ENCODE measurements at regions not wholly inside any gene's neighbourhood (a gene's known extent, or its start where the extent isn't known, plus 50 kb on each side); places are given as distances from the start of the nearest gene placed in this dataset.

DNA sequence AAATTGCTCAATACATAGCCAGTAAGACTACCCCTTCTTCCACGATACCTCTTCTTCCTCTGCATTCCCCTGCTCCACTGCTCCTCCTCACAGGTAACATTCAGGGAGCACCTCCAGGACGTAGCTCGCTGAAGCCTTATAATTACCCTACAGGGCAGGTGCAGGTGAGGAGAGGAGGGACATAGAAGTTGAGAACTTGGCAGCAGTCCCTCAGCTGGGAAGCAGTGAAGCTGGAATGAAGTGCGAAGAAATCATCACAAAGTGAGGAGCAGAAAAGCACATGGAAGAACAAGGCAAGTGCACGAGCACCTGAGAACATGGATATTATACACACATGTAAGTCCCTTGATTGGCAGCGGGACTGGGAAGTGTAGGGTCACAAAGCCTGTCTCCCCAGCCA is 118.2 kb downstream of the HSD17B3 start:
- DNase-seq = no peak
- in situ Hi-C loops (cut with HindIII; ENCODE audit: low pct_ligation_motif_present, low pct_unique_long_range_greater_than_20kb, low sequenced_read_pairs) = no loop called here

DNA sequence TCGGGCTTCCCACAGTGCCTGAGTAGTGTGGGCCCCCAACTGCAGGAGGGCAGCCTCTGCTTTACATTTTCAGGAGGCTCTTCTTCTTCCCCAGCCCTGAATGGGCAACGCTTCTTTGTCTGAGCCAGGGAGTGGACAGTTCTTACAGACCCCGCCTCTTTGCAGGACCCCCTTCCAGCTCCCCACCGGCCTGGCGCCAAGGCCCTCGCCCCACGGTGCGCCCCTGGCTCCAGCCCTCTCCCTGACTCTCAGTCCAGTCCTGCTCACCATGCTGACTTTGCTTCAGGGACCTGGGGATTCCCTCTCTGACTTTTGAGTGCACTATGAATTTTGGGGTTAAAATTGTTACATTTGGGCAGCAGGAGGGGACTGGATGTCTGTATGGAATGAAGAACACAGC is 123.8 kb downstream of the HSD17B3 start:
- in situ Hi-C loops (cut with HindIII; ENCODE audit: low pct_ligation_motif_present, low pct_unique_long_range_greater_than_20kb, low sequenced_read_pairs) = no loop called here
- DNase-seq = no peak

DNA sequence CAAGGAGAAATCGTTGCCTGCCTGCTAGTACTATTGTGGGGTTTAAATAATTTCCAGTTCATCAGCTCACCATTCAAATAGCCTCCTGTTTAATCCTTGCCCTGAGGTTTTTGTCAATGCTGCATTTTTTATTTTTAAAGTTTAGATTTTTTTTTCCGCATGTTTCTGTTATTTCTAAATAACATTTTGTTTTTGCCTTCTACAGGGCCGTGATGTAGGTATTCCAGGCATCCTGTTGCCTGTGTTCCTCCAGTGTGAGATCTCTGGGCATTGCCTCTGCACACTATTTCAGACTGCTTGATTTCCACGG is 124.3 kb downstream of the HSD17B3 start:
- in situ Hi-C loops (cut with HindIII; ENCODE audit: low pct_ligation_motif_present, low pct_unique_long_range_greater_than_20kb, low sequenced_read_pairs) = no loop called here
- DNase-seq = no peak

GRCh38 chr9:96177005-96177718 is 124.8 kb downstream of the HSD17B3 start:
- peak; percentile 2 for DNase-seq
- in situ Hi-C loops (cut with HindIII; ENCODE audit: low pct_ligation_motif_present, low pct_unique_long_range_greater_than_20kb, low sequenced_read_pairs) = no loop called here

- DNase-seq = no peak
- in situ Hi-C loops (cut with HindIII; ENCODE audit: low pct_ligation_motif_present, low pct_unique_long_range_greater_than_20kb, low sequenced_read_pairs) = no loop called here
Observed at GRCh38 chr9:96175796-96176195, 126.2 kb downstream of the HSD17B3 start.

- DNase-seq = no peak
Observed at GRCh38 chr9:96175001-96175400, 127.0 kb downstream of the HSD17B3 start.

GRCh38 chr9:96174371-96174770 is 127.6 kb downstream of the HSD17B3 start:
- in situ Hi-C loops (cut with HindIII; ENCODE audit: low pct_ligation_motif_present, low pct_unique_long_range_greater_than_20kb, low sequenced_read_pairs) = no loop called here
- no peak for DNase-seq

More at GRCh38 chr9:96175001-96175400, 127.0 kb downstream of the HSD17B3 start:
- in situ Hi-C loops (cut with HindIII; ENCODE audit: low pct_ligation_motif_present, low pct_unique_long_range_greater_than_20kb, low sequenced_read_pairs) = no loop called here

DNA sequence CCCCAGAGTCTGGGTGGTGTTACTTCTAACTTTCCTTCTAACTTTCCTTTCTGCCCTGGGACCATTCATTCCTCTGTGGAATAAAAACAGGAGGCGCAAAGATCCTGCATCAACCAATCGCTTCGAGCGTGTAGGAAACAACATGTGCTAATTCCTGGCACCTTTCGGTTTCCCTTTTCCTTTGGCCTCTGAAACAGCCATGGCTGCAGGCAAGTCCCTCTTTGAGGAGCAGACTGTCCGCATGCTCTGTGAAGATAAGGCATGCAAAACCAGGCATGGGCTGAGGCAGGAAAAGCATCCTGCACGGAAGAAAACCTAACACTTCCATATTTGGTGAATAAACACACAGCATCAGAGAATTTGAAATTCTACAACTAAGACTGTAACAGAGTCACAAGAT is 128.3 kb downstream of the HSD17B3 start:
- in situ Hi-C loops (cut with HindIII; ENCODE audit: low pct_ligation_motif_present, low pct_unique_long_range_greater_than_20kb, low sequenced_read_pairs) = no loop called here
- DNase-seq = no peak

DNA sequence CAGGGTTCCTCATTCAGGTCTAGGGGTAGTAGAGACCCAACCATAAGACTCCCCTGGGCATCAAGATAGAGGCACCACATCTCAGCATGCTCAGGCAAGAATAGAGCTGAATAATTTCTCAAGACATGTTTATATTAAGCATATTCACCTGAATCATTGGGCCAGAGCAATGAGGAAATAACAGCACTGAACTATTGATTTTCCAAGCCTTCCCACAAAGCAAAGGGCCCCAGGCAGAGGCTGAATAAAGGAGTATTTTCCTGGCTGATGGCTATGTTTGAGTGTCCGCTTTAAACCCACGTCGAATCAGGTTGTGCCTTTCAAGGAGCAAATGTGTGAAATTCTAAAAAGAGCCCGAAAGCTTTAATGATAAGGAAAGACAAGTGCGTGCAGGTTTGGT is 129.2 kb downstream of the HSD17B3 start:
- in situ Hi-C loops (cut with HindIII; ENCODE audit: low pct_ligation_motif_present, low pct_unique_long_range_greater_than_20kb, low sequenced_read_pairs) = no loop called here

GRCh38 chr9:96171728-96172127 is 130.2 kb downstream of the HSD17B3 start:
- DNase-seq = no peak
- in situ Hi-C loops (cut with HindIII; ENCODE audit: low pct_ligation_motif_present, low pct_unique_long_range_greater_than_20kb, low sequenced_read_pairs) = no loop called here

More for the DNA sequence above, 129.2 kb downstream of the HSD17B3 start:
- DNase-seq = no peak

GRCh38 chr9:96169901-96170300 is 132.1 kb downstream of the HSD17B3 start:
- in situ Hi-C loops (cut with HindIII; ENCODE audit: low pct_ligation_motif_present, low pct_unique_long_range_greater_than_20kb, low sequenced_read_pairs) = no loop called here
- no peak for DNase-seq

DNA sequence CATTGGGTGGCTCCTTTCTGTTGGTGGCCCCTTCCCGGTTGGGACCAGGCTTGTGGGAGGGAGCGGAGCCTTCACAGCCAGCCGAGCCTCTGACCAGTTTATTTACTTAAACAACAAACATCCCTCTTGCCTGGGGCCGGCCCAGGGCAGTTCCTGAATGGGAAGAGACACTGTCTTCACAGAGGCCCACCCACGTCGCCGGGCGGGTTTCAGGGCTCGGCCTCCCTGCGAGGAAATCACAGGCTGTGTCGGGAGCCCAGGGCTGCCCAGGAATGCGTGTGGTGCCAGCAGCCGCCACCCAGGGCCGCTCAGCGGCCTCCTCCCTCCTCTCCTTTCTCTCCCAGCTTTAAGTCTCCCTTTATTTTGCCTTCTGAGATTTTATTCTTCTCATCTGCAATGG is 132.5 kb downstream of the HSD17B3 start:
- no peak for DNase-seq
- in situ Hi-C loops (cut with HindIII; ENCODE audit: low pct_ligation_motif_present, low pct_unique_long_range_greater_than_20kb, low sequenced_read_pairs) = no loop called here

- in situ Hi-C loops (cut with HindIII; ENCODE audit: low pct_ligation_motif_present, low pct_unique_long_range_greater_than_20kb, low sequenced_read_pairs) = no loop called here
- no peak for DNase-seq
Observed at GRCh38 chr9:96168882-96169281, 133.1 kb downstream of the HSD17B3 start.

DNA sequence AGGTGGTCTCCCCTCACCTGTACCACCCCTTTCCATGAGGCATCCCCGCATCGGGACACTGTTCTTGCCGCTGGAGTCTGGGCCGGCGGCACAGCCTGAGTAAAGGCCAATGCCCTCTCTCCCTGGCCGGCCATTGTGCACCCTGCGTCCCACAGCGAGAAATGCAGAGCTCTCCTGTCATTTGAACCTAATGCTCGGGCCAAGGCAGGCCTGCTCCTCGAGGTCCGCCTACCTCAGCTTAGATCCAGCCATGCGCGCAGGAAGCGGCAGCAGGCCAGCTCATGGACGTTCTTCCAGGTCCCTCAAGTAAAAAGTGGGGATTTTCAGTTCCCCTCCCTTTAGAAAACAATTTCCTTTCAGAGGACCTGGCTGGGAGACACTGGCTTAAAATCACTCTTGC is 135.0 kb downstream of the HSD17B3 start:
- no peak for DNase-seq
- in situ Hi-C loops (cut with HindIII; ENCODE audit: low pct_ligation_motif_present, low pct_unique_long_range_greater_than_20kb, low sequenced_read_pairs) = no loop called here

- no peak for DNase-seq
- in situ Hi-C loops (cut with HindIII; ENCODE audit: low pct_ligation_motif_present, low pct_unique_long_range_greater_than_20kb, low sequenced_read_pairs) = no loop called here
Observed at GRCh38 chr9:96164268-96164683, 137.7 kb downstream of the HSD17B3 start.

- DNase-seq = no peak
- in situ Hi-C loops (cut with HindIII; ENCODE audit: low pct_ligation_motif_present, low pct_unique_long_range_greater_than_20kb, low sequenced_read_pairs) = no loop called here
Observed at GRCh38 chr9:96163712-96164111, 138.3 kb downstream of the HSD17B3 start.

GRCh38 chr9:96163161-96163560 is 138.8 kb downstream of the HSD17B3 start:
- in situ Hi-C loops (cut with HindIII; ENCODE audit: low pct_ligation_motif_present, low pct_unique_long_range_greater_than_20kb, low sequenced_read_pairs) = no loop called here

GRCh38 chr9:96161819-96162218 is 140.2 kb downstream of the HSD17B3 start:
- in situ Hi-C loops (cut with HindIII; ENCODE audit: low pct_ligation_motif_present, low pct_unique_long_range_greater_than_20kb, low sequenced_read_pairs) = no loop called here
- no peak for DNase-seq

More at GRCh38 chr9:96163161-96163560, 138.8 kb downstream of the HSD17B3 start:
- no peak for DNase-seq

- DNase-seq = no peak
- in situ Hi-C loops (cut with HindIII; ENCODE audit: low pct_ligation_motif_present, low pct_unique_long_range_greater_than_20kb, low sequenced_read_pairs) = no loop called here
Observed at GRCh38 chr9:96160866-96161265, 141.1 kb downstream of the HSD17B3 start.

GRCh38 chr9:96160168-96160567 is 141.8 kb downstream of the HSD17B3 start:
- in situ Hi-C loops (cut with HindIII; ENCODE audit: low pct_ligation_motif_present, low pct_unique_long_range_greater_than_20kb, low sequenced_read_pairs) = no loop called here
- no peak for DNase-seq

GRCh38 chr9:96159596-96159995 is 142.4 kb downstream of the HSD17B3 start:
- no peak for DNase-seq
- in situ Hi-C loops (cut with HindIII; ENCODE audit: low pct_ligation_motif_present, low pct_unique_long_range_greater_than_20kb, low sequenced_read_pairs) = no loop called here

Data from ACHN (cell line).